Ascending aorta (tissue), 2 donors: ENCODE measurements at regions not wholly inside any gene's neighbourhood (a gene's known extent, or its start where the extent isn't known, plus 50 kb on each side); places are given as distances from the start of the nearest gene placed in this dataset.

ENCODE experiments used
- DNase-seq, 2 donors: peaks; one replicate each; pipeline ENCODE4 v3.0.0-alpha.2; 2019; ENCODE audit warnings: low spot score in 2 of 2
- H3K27ac ChIP-seq, 2 donors: fragments of 200-600 bp; sonication (generic); one replicate each; pipeline ENCODE4 v1.5.1; 2016 to 2017; ENCODE audit warnings: mild to moderate bottlenecking in 1 of 2
- H3K27me3 ChIP-seq: fragments of 200-600 bp; sonication (generic); one replicate; pipeline ENCODE4 v1.5.1; 2017
- H3K36me3 ChIP-seq, 2 donors: fragments of 200-600 bp; sonication (generic); one replicate each; pipeline ENCODE4 v1.5.1; 2016
- H3K4me1 ChIP-seq, 2 donors: fragments of 200-600 bp; sonication (generic); one replicate each; pipeline ENCODE4 v1.5.1; 2016 to 2017; ENCODE audit warnings: mild to moderate bottlenecking in 1 of 2
- H3K4me3 ChIP-seq, 2 donors: fragments of 200-600 bp; sonication (generic); one replicate each; pipeline ENCODE4 v1.5.1; 2016 to 2017; ENCODE audit warnings: mild to moderate bottlenecking in 1 of 2
- H3K9me3 ChIP-seq, 2 donors: fragments of 200-600 bp; sonication (generic); one replicate each; pipeline ENCODE4 v1.5.1; 2016
- intact Hi-C: fragments of 100-400 bp; cut with DNase I; formaldehyde crosslinking; loops from one replicate; pipeline ENCODE4 v1.15.1; 2023
- TF ChIP-seq, protein P1 (sequence below), 3 experiments: fragments of 200-600 bp in 2 of 3; fragments of 450-650 bp in 1 of 3; sonication (generic) in 2 of 3; IDR thresholded peaks; one replicate each; pipeline ENCODE4 v1.5.1; 2016 to 2019; ENCODE audit warnings: antibody characterized with exemption in 3 of 3, mild to moderate bottlenecking in 1 of 3, moderate library complexity in 1 of 3

DNA sequence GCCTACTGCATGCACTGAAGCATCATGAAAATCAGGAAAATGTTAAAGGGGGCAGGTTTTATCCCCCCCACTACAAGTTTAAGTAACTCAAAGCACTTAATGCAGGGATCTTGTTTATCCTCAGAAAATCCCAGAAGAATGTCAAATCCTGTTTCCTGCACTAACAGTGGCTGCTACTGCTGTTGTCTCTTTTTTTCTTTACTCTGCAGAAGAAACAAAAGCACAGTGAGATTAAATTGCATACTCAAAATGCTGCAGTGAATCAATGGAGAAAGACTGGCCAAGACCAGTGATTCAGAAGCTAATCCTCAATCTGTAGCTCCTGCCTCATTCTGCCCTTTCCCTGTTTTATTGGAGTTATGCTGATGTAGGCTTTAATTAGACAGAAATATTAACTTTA lies 332.3 kb upstream of the FIGN start:
- Histone ChIP-seq H3K9me3 (no peaks in the 10 kb centered on the region), H3K36me3 (no peaks in the 10 kb centered on the region), H3K27ac (no peak overlapping the region), H3K27me3 (no peaks in the 10 kb centered on the region), H3K4me3 (no peak overlapping the region), H3K4me1 (no peaks in the 10 kb centered on the region)
- TF ChIP-seq, protein P1, sequence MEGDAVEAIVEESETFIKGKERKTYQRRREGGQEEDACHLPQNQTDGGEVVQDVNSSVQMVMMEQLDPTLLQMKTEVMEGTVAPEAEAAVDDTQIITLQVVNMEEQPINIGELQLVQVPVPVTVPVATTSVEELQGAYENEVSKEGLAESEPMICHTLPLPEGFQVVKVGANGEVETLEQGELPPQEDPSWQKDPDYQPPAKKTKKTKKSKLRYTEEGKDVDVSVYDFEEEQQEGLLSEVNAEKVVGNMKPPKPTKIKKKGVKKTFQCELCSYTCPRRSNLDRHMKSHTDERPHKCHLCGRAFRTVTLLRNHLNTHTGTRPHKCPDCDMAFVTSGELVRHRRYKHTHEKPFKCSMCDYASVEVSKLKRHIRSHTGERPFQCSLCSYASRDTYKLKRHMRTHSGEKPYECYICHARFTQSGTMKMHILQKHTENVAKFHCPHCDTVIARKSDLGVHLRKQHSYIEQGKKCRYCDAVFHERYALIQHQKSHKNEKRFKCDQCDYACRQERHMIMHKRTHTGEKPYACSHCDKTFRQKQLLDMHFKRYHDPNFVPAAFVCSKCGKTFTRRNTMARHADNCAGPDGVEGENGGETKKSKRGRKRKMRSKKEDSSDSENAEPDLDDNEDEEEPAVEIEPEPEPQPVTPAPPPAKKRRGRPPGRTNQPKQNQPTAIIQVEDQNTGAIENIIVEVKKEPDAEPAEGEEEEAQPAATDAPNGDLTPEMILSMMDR (IDR thresholded peaks at IDR 0.05), result no peak
- DNase-seq, result no peak
- intact Hi-C loops, result no loop called here

DNA sequence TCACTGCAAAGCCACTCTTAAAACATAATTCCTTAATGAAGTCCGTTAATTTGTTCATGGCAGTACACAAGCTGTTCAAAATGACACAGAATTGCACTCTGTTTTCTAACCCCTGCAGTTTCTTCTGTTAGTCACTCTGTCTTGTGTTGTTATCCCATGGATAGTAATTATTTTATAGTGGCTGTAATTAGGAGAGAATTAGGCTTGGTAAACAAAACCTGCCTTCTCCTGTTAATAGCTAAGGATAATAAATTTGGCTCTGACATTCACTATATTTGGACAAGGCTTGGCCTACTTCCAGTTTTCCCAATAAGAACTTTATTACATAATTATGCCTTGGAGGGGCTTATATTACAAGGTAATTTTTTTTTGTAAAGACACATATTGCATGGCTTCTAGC lies 330.3 kb upstream of the FIGN start:
- intact Hi-C loops, result no loop called here
- DNase-seq, result no peak
- no peak overlapping the region for H3K4me3 ChIP-seq
- no peaks in the 10 kb centered on the region for H3K27me3 ChIP-seq
- no peaks in the 10 kb centered on the region for H3K4me1 ChIP-seq
- no peaks in the 10 kb centered on the region for H3K36me3 ChIP-seq
- H3K9me3 ChIP-seq, result no peaks in the 10 kb centered on the region
- TF ChIP-seq, protein P1 (IDR thresholded peaks at IDR 0.05), result no peak
- H3K27ac ChIP-seq, result no peak overlapping the region

DNA sequence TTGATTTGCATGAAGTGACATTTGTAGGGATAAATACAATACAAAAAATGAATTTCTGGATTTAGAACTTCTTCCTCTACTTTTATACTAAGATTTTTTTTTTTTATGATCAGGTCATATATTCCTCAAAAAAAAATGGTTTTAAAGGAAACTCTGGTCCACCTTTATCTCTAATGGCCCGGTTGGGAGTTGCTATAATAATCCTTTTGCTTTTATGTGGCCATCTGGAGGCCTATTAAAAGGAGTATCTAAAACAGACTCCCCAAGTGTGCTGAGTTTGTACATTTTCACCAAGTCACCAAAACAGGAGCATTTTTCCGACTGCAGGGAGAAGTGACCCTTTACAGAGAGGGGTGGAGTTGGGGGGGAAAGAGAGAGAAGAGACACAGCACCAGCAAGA lies 329.2 kb upstream of the FIGN start:
- no peaks in the 10 kb centered on the region for H3K36me3 ChIP-seq
- no peak overlapping the region for H3K4me3 ChIP-seq
- H3K9me3 ChIP-seq, result no peaks in the 10 kb centered on the region
- DNase-seq, result no peak
- intact Hi-C loops, result no loop called here
- no peaks in the 10 kb centered on the region for H3K27me3 ChIP-seq
- no peaks in the 10 kb centered on the region for H3K4me1 ChIP-seq
- no peak overlapping the region for H3K27ac ChIP-seq
- TF ChIP-seq, protein P1 (IDR thresholded peaks at IDR 0.05), result no peak

DNA sequence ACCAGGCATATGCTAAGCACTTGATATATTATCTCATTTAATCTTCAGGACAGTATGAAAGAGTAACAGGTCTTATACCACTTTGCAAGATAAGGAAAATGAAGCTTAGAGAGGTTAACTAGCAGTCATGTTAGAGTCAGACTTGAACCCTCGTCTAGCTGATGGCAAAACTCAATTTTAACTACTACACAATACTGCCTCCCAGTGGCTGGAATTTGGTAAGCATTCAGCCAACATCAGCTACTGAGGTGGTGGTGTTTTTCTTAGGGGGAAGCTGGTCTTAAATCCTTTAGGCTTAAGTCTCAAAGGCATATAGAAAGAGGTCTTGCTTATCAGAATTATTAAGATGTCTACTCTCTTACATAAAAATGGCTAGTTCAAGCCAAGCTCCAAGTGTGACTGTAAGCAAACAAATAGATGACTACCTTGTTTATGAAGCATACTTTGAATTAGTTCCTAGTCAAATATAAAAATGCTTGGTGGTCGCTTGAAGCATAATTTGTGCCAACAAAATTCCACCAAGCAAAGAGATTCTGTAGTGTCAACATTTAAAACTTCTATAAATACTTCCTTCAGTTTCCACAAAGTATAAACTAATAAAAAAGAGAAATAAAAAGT lies 325.4 kb upstream of the FIGN start:
- TF ChIP-seq, protein P1 (IDR thresholded peaks at IDR 0.05), result peak in 2 of 3 experiments; percentile 41 to 55
- intact Hi-C loops, result no loop called here
- H3K27me3 ChIP-seq, result no peaks in the 10 kb centered on the region

DNA sequence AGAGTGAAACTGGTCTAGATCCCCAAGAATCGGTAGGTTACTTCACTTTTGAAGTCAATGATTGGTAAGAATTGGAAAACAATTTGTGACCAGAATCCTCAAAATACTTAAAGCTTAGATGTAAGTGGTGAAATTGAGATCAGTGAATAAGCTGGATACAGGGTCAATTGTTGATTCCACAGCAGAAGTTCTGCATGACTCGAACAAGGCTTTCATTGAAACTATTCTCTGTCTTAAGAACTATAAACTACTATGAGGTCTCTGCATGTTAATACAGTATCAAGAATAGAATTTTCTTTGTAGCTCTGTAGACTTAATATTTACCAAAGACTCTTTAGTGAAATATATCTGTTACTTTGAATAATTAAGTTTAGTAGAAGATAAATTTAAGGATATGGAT lies 324.2 kb upstream of the FIGN start:
- Histone ChIP-seq H3K27me3 (no peaks in the 10 kb centered on the region), H3K4me3 (no peak overlapping the region), H3K4me1 (peaks cover 5 to 6% of the 10 kb centered on the region in 2 donors), H3K36me3 (no peaks in the 10 kb centered on the region), H3K9me3 (no peaks in the 10 kb centered on the region), H3K27ac (no peak overlapping the region)
- TF ChIP-seq, protein P1 (IDR thresholded peaks at IDR 0.05), result no peak
- no peak for DNase-seq
- intact Hi-C loops, result no loop called here

More for the DNA sequence above, 325.4 kb upstream of the FIGN start:
- no peaks in the 10 kb centered on the region for H3K9me3 ChIP-seq
- no peak for DNase-seq
- no peak overlapping the region for H3K27ac ChIP-seq
- no peaks in the 10 kb centered on the region for H3K36me3 ChIP-seq
- peaks cover 0 to 3% of the 10 kb centered on the region in 2 donors for H3K4me1 ChIP-seq
- no peak overlapping the region for H3K4me3 ChIP-seq

DNA sequence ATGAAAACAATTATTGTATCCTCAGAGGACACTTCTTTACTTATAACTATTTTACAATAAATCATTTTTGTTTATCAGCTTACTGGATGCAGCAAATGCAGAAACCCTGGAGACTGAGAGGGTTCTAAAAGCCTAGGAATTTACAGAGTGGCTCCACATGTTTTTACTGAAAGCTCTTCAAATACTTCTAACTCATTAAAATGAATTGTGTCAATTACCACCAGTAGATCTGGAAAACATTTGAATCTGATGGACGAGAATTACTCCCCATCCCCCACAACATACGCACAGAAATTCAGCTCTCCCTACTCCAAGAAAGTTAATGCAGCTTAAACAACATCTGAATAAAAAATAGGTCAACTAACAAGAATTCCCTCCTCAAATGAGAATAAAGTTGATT lies 319.8 kb upstream of the FIGN start:
- peaks cover 6 to 15% of the 10 kb centered on the region in 2 donors for H3K4me1 ChIP-seq
- H3K36me3 ChIP-seq, result no peaks in the 10 kb centered on the region
- H3K9me3 ChIP-seq, result no peaks in the 10 kb centered on the region
- no peak overlapping the region for H3K4me3 ChIP-seq
- TF ChIP-seq, protein P1 (IDR thresholded peaks at IDR 0.05), result no peak
- H3K27me3 ChIP-seq, result no peaks in the 10 kb centered on the region
- DNase-seq, result no peak
- H3K27ac ChIP-seq, result peak overlapping the region in 1 of 2 donors; percentile 31
- intact Hi-C loops, result loop anchor here (5.0 to 10.0 kb wide), 2 partner anchors 581 to 708 kb away; no protein-coding TSS in a partner anchor
